ENCODE measurements at regions not wholly inside any gene's neighbourhood (a gene's known extent, or its start where the extent isn't known, plus 50 kb on each side); places are given as distances from the start of the nearest gene placed in this dataset.

- no peak for TF ChIP-seq CTCF (IDR thresholded peaks at IDR 0.05; ENCODE audit: low read depth, low read length, missing control alignments)
- Histone ChIP-seq H3K27me3 (replicated peaks) (no peaks in the 10 kb centered on the region), H3K4me3 (ENCODE audit: low read depth, low read length) (no peak overlapping the region), H3K36me3 (replicated peaks) (no peaks in the 10 kb centered on the region), H3K27ac (no peak overlapping the region)
- no peak for DNase-seq
- in situ Hi-C loops (cut with HindIII; ENCODE audit: low pct_ligation_motif_present, low sequenced_read_pairs) = no loop called here
Measured at GRCh38 chr20:60586269-60587050, 628.2 kb downstream of the CDH26 start.

- in situ Hi-C loops (cut with HindIII; ENCODE audit: low pct_ligation_motif_present, low sequenced_read_pairs) = no loop called here
- TF ChIP-seq CTCF (IDR thresholded peaks at IDR 0.05; ENCODE audit: low read depth, low read length, missing control alignments) = no peak
- Histone ChIP-seq H3K36me3 (replicated peaks) (no peaks in the 10 kb centered on the region), H3K27me3 (replicated peaks) (no peaks in the 10 kb centered on the region), H3K27ac (no peak overlapping the region), H3K4me3 (ENCODE audit: low read depth, low read length) (no peak overlapping the region)
- DNase-seq = no peak
Measured at GRCh38 chr20:60587986-60588385, 629.8 kb downstream of the CDH26 start.

GRCh38 chr20:60589623-60590022 lies 631.4 kb downstream of the CDH26 start:
- no peaks in the 10 kb centered on the region for H3K27me3 ChIP-seq (replicated peaks)
- TF ChIP-seq CTCF (IDR thresholded peaks at IDR 0.05; ENCODE audit: low read depth, low read length, missing control alignments) = no peak
- no peak overlapping the region for H3K27ac ChIP-seq
- DNase-seq = no peak
- in situ Hi-C loops (cut with HindIII; ENCODE audit: low pct_ligation_motif_present, low sequenced_read_pairs) = no loop called here
- no peak overlapping the region for H3K4me3 ChIP-seq (ENCODE audit: low read depth, low read length)
- no peaks in the 10 kb centered on the region for H3K36me3 ChIP-seq (replicated peaks)

GRCh38 chr20:60591172-60591799 lies 633.1 kb downstream of the CDH26 start:
- TF ChIP-seq CTCF (IDR thresholded peaks at IDR 0.05; ENCODE audit: low read depth, low read length, missing control alignments) = no peak
- no peak for DNase-seq
- Histone ChIP-seq H3K4me3 (ENCODE audit: low read depth, low read length) (no peak overlapping the region), H3K27ac (no peak overlapping the region), H3K27me3 (replicated peaks) (no peaks in the 10 kb centered on the region), H3K36me3 (replicated peaks) (no peaks in the 10 kb centered on the region)
- in situ Hi-C loops (cut with HindIII; ENCODE audit: low pct_ligation_motif_present, low sequenced_read_pairs) = no loop called here

- DNase-seq = no peak
- H3K27ac ChIP-seq = no peak overlapping the region
- no peaks in the 10 kb centered on the region for H3K36me3 ChIP-seq (replicated peaks)
- H3K27me3 ChIP-seq (replicated peaks) = no peaks in the 10 kb centered on the region
- in situ Hi-C loops (cut with HindIII; ENCODE audit: low pct_ligation_motif_present, low sequenced_read_pairs) = no loop called here
- no peak for TF ChIP-seq CTCF (IDR thresholded peaks at IDR 0.05; ENCODE audit: low read depth, low read length, missing control alignments)
- no peak overlapping the region for H3K4me3 ChIP-seq (ENCODE audit: low read depth, low read length)
Measured at GRCh38 chr20:60598528-60598927, 640.3 kb downstream of the CDH26 start.
